Skeletal muscle satellite cell (primary cell): ENCODE measurements at regions not wholly inside any gene's neighbourhood (a gene's known extent, or its start where the extent isn't known, plus 50 kb on each side); places are given as distances from the start of the nearest gene placed in this dataset.

ENCODE experiments used
- H3K27me3 ChIP-seq: 2 replicates; pipeline ENCODE4 v1.7.0; 2013; ENCODE audit warnings: low read length; ENCODE audit not compliant: control insufficient read depth, insufficient read depth
- H3K36me3 ChIP-seq: 2 replicates; pipeline ENCODE4 v1.7.0; 2013; ENCODE audit warnings: mild to moderate bottlenecking, control low read depth, low read length; ENCODE audit not compliant: insufficient read depth
- H3K4me1 ChIP-seq: 2 replicates; pipeline ENCODE4 v1.7.0; 2013; ENCODE audit warnings: low read length; ENCODE audit not compliant: control insufficient read depth, insufficient read depth
- H3K4me2 ChIP-seq: 2 replicates; pipeline ENCODE4 v1.7.0; 2013; ENCODE audit warnings: mild to moderate bottlenecking, low read length
- H3K4me3 ChIP-seq: 2 replicates; pipeline ENCODE4 v1.7.0; 2013; ENCODE audit warnings: low read length
- H3K9ac ChIP-seq: 2 replicates; pipeline ENCODE4 v1.7.0; 2013; ENCODE audit warnings: mild to moderate bottlenecking, low read depth, low read length, moderate library complexity
- H3K9me3 ChIP-seq: replicated peaks from 2 replicates; pipeline ENCODE4 v1.7.0; 2013; ENCODE audit warnings: mild to moderate bottlenecking, control low read depth, low read length

DNA sequence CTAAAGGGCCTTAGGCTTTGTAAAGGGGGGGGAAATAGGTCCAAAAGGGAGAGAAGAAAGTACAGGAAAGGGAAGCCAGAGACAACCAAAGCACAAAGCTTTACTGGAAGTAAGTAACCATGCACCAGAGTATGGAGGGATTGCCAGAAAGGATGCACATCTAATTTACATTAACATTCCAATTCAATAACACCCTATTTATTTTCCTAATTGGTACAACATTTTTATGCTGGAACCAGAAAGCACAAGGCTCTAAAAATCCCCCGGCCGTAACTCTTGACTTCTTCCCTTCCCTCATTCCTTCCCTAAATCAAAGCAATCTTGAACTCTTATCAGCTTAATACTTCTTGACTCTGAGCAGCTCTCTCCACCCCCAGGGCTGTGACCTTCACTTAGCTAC lies 400.0 kb upstream of the CELF2 start:
- no peak overlapping the region for H3K9ac ChIP-seq
- no peak overlapping the region for H3K4me3 ChIP-seq
- H3K4me2 ChIP-seq: no peak overlapping the region
- no peaks in the 10 kb centered on the region for H3K27me3 ChIP-seq
- H3K36me3 ChIP-seq: no peaks in the 10 kb centered on the region
- H3K4me1 ChIP-seq: no peaks in the 10 kb centered on the region
- no peaks in the 10 kb centered on the region for H3K9me3 ChIP-seq

GRCh38 chr10:10618139-10618538 lies 399.5 kb upstream of the CELF2 start:
- no peak overlapping the region for H3K4me3 ChIP-seq
- H3K4me2 ChIP-seq: no peak overlapping the region
- no peaks in the 10 kb centered on the region for H3K27me3 ChIP-seq
- H3K9ac ChIP-seq: no peak overlapping the region
- no peaks in the 10 kb centered on the region for H3K9me3 ChIP-seq
- no peaks in the 10 kb centered on the region for H3K4me1 ChIP-seq
- H3K36me3 ChIP-seq: no peaks in the 10 kb centered on the region

DNA sequence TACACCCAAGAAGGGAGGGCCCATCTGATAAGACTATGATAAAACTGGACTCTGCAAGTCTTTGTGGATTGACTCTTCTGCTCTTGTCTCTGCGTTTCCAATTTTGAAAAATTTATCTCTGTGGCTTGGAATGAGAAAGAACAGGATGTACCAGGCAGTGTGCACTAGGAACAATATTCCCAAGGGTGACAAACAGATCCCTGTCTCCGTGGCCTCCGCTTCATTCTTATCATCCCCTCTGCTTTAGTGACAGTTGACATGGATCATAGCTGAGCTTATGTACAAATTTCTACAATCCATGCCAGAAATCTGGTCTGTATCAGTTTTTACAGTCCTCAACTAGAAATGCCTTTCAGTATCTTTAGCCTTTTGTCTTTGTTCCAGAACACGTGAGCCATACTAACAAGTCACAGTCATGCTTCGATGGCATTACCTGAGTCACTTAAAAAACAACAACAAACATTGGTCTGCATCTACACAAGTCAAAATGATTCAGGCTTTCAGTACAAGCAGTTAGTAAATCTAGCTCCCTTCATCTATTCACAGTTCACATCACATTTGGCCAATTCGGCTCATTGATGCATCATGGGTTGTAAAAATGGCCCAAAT lies 393.6 kb upstream of the CELF2 start:
- H3K4me3 ChIP-seq: no peak overlapping the region
- peaks cover 10% of the 10 kb centered on the region for H3K4me1 ChIP-seq
- H3K27me3 ChIP-seq: no peaks in the 10 kb centered on the region
- H3K4me2 ChIP-seq: no peak overlapping the region
- no peak overlapping the region for H3K9ac ChIP-seq
- no peaks in the 10 kb centered on the region for H3K36me3 ChIP-seq
- no peaks in the 10 kb centered on the region for H3K9me3 ChIP-seq

- no peaks in the 10 kb centered on the region for H3K9me3 ChIP-seq
- H3K27me3 ChIP-seq: no peaks in the 10 kb centered on the region
- H3K4me3 ChIP-seq: no peak overlapping the region
- peaks cover 10% of the 10 kb centered on the region for H3K4me1 ChIP-seq
- no peak overlapping the region for H3K4me2 ChIP-seq
- no peaks in the 10 kb centered on the region for H3K36me3 ChIP-seq
- H3K9ac ChIP-seq: no peak overlapping the region
These were observed 393.1 kb upstream of the CELF2 start for GRCh38 chr10:10624567-10624962.

DNA sequence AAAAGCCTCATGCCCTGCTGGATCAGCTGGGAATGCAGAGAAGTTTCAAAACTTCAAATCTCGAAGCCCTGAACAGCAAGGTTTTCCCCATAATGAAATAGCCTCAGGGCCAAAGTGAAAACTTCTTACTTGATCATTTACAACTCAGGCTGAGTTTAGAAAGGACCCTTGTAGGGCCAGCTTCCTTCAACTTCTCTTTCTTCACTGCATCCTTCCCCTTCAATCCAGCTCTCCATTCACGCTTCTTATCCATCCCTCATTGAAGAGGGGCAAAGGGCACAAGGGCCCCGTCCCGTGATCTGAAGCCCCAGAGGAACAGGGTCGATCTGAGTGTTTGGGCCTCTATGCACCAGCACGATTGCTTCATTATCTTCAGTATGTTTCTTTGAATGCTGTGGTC lies 392.2 kb upstream of the CELF2 start:
- Histone ChIP-seq H3K4me2 (no peak overlapping the region), H3K36me3 (no peaks in the 10 kb centered on the region), H3K4me3 (no peak overlapping the region), H3K27me3 (no peaks in the 10 kb centered on the region), H3K9ac (no peak overlapping the region), H3K4me1 (peaks cover 10% of the 10 kb centered on the region), H3K9me3 (no peaks in the 10 kb centered on the region)

GRCh38 chr10:10626734-10627133 lies 390.9 kb upstream of the CELF2 start:
- Histone ChIP-seq H3K4me3 (no peak overlapping the region), H3K4me2 (no peak overlapping the region), H3K27me3 (no peaks in the 10 kb centered on the region), H3K9ac (no peak overlapping the region), H3K36me3 (no peaks in the 10 kb centered on the region), H3K9me3 (no peaks in the 10 kb centered on the region), H3K4me1 (peaks cover 10% of the 10 kb centered on the region)

GRCh38 chr10:10627414-10627813 lies 390.3 kb upstream of the CELF2 start:
- H3K9ac ChIP-seq: no peak overlapping the region
- no peaks in the 10 kb centered on the region for H3K36me3 ChIP-seq
- H3K4me3 ChIP-seq: no peak overlapping the region
- H3K27me3 ChIP-seq: no peaks in the 10 kb centered on the region
- no peak overlapping the region for H3K4me2 ChIP-seq
- H3K4me1 ChIP-seq: peaks cover 10% of the 10 kb centered on the region
- no peaks in the 10 kb centered on the region for H3K9me3 ChIP-seq

- peaks cover 1% of the 10 kb centered on the region for H3K4me1 ChIP-seq
- H3K27me3 ChIP-seq: no peaks in the 10 kb centered on the region
- H3K9me3 ChIP-seq: no peaks in the 10 kb centered on the region
- no peak overlapping the region for H3K4me2 ChIP-seq
- H3K4me3 ChIP-seq: no peak overlapping the region
- no peaks in the 10 kb centered on the region for H3K36me3 ChIP-seq
- no peak overlapping the region for H3K9ac ChIP-seq
These were observed 388.2 kb upstream of the CELF2 start for GRCh38 chr10:10629512-10629911.

DNA sequence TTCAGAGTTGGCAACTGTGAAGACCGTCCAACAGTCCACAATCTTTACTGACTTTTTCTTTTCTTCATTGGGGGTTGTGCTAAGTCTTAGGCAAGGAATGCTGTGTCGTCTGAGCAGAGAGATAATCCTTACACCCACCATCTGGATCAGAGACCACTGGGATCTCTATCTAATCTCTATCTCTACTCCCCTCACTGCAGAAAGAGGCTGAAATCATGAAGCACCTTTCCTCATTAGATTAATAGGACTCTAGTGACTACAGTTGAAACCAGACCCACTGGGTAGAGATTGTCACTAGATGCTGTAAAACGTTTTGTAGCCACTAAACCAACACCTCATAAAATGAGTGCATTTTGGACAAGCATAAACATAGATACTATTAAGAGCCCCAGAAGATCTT lies 387.4 kb upstream of the CELF2 start:
- Histone ChIP-seq H3K9me3 (no peaks in the 10 kb centered on the region), H3K27me3 (no peaks in the 10 kb centered on the region), H3K36me3 (no peaks in the 10 kb centered on the region), H3K9ac (no peak overlapping the region), H3K4me1 (no peaks in the 10 kb centered on the region), H3K4me2 (no peak overlapping the region), H3K4me3 (no peak overlapping the region)

- Histone ChIP-seq H3K27me3 (no peaks in the 10 kb centered on the region), H3K4me1 (no peaks in the 10 kb centered on the region), H3K4me2 (no peak overlapping the region), H3K9me3 (no peaks in the 10 kb centered on the region), H3K4me3 (no peak overlapping the region), H3K9ac (no peak overlapping the region), H3K36me3 (no peaks in the 10 kb centered on the region)
These were observed 386.9 kb upstream of the CELF2 start for GRCh38 chr10:10630782-10631181.

- no peak overlapping the region for H3K4me2 ChIP-seq
- H3K4me1 ChIP-seq: peaks cover 28% of the 10 kb centered on the region
- no peaks in the 10 kb centered on the region for H3K36me3 ChIP-seq
- no peak overlapping the region for H3K4me3 ChIP-seq
- no peaks in the 10 kb centered on the region for H3K9me3 ChIP-seq
- H3K9ac ChIP-seq: no peak overlapping the region
- no peaks in the 10 kb centered on the region for H3K27me3 ChIP-seq
These were observed 375.5 kb upstream of the CELF2 start for GRCh38 chr10:10642189-10642588.

DNA sequence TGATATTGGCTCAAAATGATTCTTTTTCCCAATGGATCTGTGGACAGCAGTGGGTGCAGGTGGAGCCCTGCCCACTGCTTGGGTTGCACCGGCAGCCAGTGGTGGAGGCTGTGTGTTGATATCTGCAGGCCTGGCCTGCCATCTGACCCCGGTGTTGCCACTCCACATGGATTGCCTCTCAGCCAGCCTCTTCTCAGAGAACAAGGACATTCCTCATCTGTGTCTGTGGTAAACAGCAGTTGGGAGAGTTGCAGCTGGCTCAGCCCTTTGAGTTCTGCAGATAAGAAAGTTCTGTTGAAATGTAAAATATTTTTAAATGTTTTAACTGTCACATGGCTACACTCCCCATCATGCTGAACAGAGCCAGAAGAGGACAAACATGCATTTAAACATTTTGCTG lies 374.9 kb upstream of the CELF2 start:
- no peaks in the 10 kb centered on the region for H3K27me3 ChIP-seq
- H3K4me2 ChIP-seq: no peak overlapping the region
- H3K9ac ChIP-seq: no peak overlapping the region
- H3K9me3 ChIP-seq: no peaks in the 10 kb centered on the region
- no peaks in the 10 kb centered on the region for H3K36me3 ChIP-seq
- no peak overlapping the region for H3K4me3 ChIP-seq
- peaks cover 28% of the 10 kb centered on the region for H3K4me1 ChIP-seq
